ENCODE measurements at regions not wholly inside any gene's neighbourhood (a gene's known extent, or its start where the extent isn't known, plus 50 kb on each side); places are given as distances from the start of the nearest gene placed in this dataset.

DNA sequence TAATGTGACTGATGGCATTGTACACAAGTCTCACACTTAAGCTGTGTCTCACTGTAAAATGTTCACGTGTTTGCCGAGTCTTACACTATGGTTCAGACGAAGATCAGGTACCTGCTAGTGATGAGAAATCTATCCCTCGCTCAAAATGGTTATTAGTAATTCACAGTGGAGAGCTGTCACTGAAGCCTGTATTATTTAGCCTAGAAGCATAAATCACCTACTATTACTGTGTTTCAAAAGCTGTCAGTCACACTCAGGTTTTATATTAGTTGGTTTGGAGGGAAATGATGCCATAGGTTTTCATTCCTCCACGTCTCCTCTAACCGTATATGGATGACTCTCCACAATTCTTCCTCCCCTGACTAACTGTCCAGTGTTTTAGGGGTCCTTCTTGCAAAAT, 292.4 kb upstream of the ZEB2 start:
- Histone ChIP-seq H3K27ac (ENCODE audit: low read length) (no peak overlapping the region), H3K9ac (ENCODE audit: low read depth, low read length) (no peak overlapping the region), H3K27me3 (ENCODE audit: insufficient read depth, low read length) (no peaks in the 10 kb centered on the region), H3K4me3 (ENCODE audit: low read length) (no peak overlapping the region), H3K4me1 (ENCODE audit: insufficient read depth, low read length) (no peaks in the 10 kb centered on the region), H3K36me3 (ENCODE audit: insufficient read depth, low read depth, low read length) (no peaks in the 10 kb centered on the region), H3K9me3 (ENCODE audit: insufficient read depth, low read depth, low read length) (no peaks in the 10 kb centered on the region)

DNA sequence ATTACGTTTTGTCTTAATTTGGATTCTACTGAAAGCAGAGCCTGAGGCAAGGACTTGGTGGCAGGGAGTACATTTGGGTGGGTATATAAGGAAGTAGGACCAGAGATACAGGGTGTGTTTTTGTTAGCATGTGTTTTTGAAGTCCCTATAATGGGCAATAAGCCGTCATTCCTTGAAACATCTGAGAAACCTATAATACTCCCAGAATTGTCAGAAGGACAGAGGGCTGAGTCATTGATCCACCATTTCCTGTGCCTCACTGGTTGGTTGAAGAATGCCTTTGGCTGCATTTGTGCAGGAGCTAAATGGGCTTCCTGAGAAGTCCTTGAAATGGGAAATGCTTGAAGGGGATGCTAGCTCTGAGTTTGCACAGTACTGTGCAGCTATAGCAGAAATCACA, 281.8 kb upstream of the ZEB2 start:
- H3K27me3 ChIP-seq (ENCODE audit: insufficient read depth, low read length): no peaks in the 10 kb centered on the region
- H3K36me3 ChIP-seq (ENCODE audit: insufficient read depth, low read depth, low read length): no peaks in the 10 kb centered on the region
- H3K4me1 ChIP-seq (ENCODE audit: insufficient read depth, low read length): peaks cover 8% of the 10 kb centered on the region; the same call in 1 of the 2 replicates
- no peak overlapping the region for H3K4me3 ChIP-seq (ENCODE audit: low read length)
- no peak overlapping the region for H3K9ac ChIP-seq (ENCODE audit: low read depth, low read length)
- H3K9me3 ChIP-seq (ENCODE audit: insufficient read depth, low read depth, low read length): no peaks in the 10 kb centered on the region
- no peak overlapping the region for H3K27ac ChIP-seq (ENCODE audit: low read length)

GRCh38 chr2:144801325-144801724, 281.4 kb upstream of the ZEB2 start:
- Histone ChIP-seq H3K4me3 (ENCODE audit: low read length) (no peak overlapping the region), H3K9ac (ENCODE audit: low read depth, low read length) (no peak overlapping the region), H3K27me3 (ENCODE audit: insufficient read depth, low read length) (no peaks in the 10 kb centered on the region), H3K36me3 (ENCODE audit: insufficient read depth, low read depth, low read length) (no peaks in the 10 kb centered on the region), H3K9me3 (ENCODE audit: insufficient read depth, low read depth, low read length) (no peaks in the 10 kb centered on the region), H3K27ac (ENCODE audit: low read length) (no peak overlapping the region), H3K4me1 (ENCODE audit: insufficient read depth, low read length) (peaks cover 8% of the 10 kb centered on the region; the same call in 1 of the 2 replicates)

DNA sequence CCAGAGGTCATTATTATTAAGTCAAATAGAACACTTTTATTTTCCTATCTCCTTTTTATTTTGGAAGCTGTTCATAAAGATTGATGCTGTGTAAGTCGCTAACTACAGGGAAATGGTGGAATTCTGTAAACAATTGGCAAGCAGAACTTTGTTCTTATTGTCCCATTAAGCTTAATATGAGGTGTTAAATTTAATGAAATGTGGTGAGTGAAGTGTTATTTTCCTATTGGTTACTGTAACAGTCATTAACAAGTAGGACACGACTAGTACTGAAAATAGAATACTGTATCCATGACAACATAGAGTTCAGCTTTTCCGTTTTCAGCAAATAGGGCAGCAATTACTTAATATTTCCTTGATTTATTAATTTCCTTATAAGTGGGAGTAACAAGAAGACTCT, 279.1 kb upstream of the ZEB2 start:
- peaks cover 8% of the 10 kb centered on the region; the same call in 1 of the 2 replicates for H3K4me1 ChIP-seq (ENCODE audit: insufficient read depth, low read length)
- no peak overlapping the region for H3K9ac ChIP-seq (ENCODE audit: low read depth, low read length)
- no peak overlapping the region for H3K4me3 ChIP-seq (ENCODE audit: low read length)
- H3K36me3 ChIP-seq (ENCODE audit: insufficient read depth, low read depth, low read length): no peaks in the 10 kb centered on the region
- H3K27me3 ChIP-seq (ENCODE audit: insufficient read depth, low read length): no peaks in the 10 kb centered on the region
- H3K27ac ChIP-seq (ENCODE audit: low read length): no peak overlapping the region
- no peaks in the 10 kb centered on the region for H3K9me3 ChIP-seq (ENCODE audit: insufficient read depth, low read depth, low read length)

GRCh38 chr2:144798034-144798433, 278.1 kb upstream of the ZEB2 start:
- H3K9ac ChIP-seq (ENCODE audit: low read depth, low read length): no peak overlapping the region
- no peak overlapping the region for H3K27ac ChIP-seq (ENCODE audit: low read length)
- H3K9me3 ChIP-seq (ENCODE audit: insufficient read depth, low read depth, low read length): no peaks in the 10 kb centered on the region
- no peaks in the 10 kb centered on the region for H3K36me3 ChIP-seq (ENCODE audit: insufficient read depth, low read depth, low read length)
- H3K27me3 ChIP-seq (ENCODE audit: insufficient read depth, low read length): no peaks in the 10 kb centered on the region
- no peak overlapping the region for H3K4me3 ChIP-seq (ENCODE audit: low read length)
- peaks cover 8% of the 10 kb centered on the region; the same call in 1 of the 2 replicates for H3K4me1 ChIP-seq (ENCODE audit: insufficient read depth, low read length)

DNA sequence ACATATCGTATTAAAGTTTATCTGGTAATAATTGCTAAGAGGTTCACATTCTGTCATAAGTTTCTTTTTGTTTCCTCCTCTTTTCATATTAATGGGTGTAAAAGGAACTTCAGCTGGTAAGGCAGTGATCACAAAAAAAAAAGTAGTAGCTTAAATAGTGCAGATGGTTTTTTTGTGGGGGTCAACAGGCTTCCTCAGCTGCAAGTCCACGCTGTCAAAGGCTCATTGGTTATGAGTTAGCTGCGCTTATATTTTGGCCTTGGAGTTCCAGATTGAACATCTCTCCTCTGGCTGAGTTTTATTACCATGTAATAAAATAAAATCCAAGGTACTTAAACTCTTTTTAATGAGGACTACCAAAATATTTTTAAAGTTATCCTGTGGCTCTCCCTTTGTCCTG, 277.0 kb upstream of the ZEB2 start:
- H3K9me3 ChIP-seq (ENCODE audit: insufficient read depth, low read depth, low read length): no peaks in the 10 kb centered on the region
- no peak overlapping the region for H3K4me3 ChIP-seq (ENCODE audit: low read length)
- H3K27me3 ChIP-seq (ENCODE audit: insufficient read depth, low read length): no peaks in the 10 kb centered on the region
- H3K36me3 ChIP-seq (ENCODE audit: insufficient read depth, low read depth, low read length): no peaks in the 10 kb centered on the region
- no peak overlapping the region for H3K27ac ChIP-seq (ENCODE audit: low read length)
- H3K9ac ChIP-seq (ENCODE audit: low read depth, low read length): no peak overlapping the region
- peaks cover 4% of the 10 kb centered on the region; the same call in 1 of the 2 replicates for H3K4me1 ChIP-seq (ENCODE audit: insufficient read depth, low read length)

- H3K36me3 ChIP-seq (ENCODE audit: insufficient read depth, low read depth, low read length): no peaks in the 10 kb centered on the region
- H3K4me3 ChIP-seq (ENCODE audit: low read length): no peak overlapping the region
- H3K4me1 ChIP-seq (ENCODE audit: insufficient read depth, low read length): no peaks in the 10 kb centered on the region
- H3K9ac ChIP-seq (ENCODE audit: low read depth, low read length): no peak overlapping the region
- no peaks in the 10 kb centered on the region for H3K27me3 ChIP-seq (ENCODE audit: insufficient read depth, low read length)
- H3K27ac ChIP-seq (ENCODE audit: low read length): no peak overlapping the region
- H3K9me3 ChIP-seq (ENCODE audit: insufficient read depth, low read depth, low read length): no peaks in the 10 kb centered on the region
Observed at GRCh38 chr2:144796164-144796563, 276.2 kb upstream of the ZEB2 start.

DNA sequence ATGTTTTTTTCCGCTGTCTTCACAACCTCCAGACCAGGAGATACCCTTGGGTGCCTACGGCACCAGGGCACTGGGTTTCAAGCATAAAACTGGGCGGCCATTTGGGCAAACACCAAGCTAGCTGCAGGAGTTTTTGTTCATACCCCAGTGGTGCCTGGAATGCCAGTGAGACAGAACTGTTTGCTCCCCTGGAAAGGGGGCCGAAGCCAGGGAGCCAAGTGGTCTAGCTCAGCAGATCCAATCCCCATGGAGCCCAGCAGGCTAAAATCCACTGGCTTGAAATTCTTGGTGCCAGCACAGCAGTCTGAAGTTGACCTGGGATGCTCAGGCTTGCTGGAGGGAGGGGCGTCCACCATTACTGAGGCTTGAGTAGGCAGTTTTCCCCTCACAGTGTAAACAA, 265.3 kb upstream of the ZEB2 start:
- Histone ChIP-seq H3K4me3 (ENCODE audit: low read length) (no peak overlapping the region), H3K36me3 (ENCODE audit: insufficient read depth, low read depth, low read length) (no peaks in the 10 kb centered on the region), H3K4me1 (ENCODE audit: insufficient read depth, low read length) (no peaks in the 10 kb centered on the region), H3K27me3 (ENCODE audit: insufficient read depth, low read length) (no peaks in the 10 kb centered on the region), H3K27ac (ENCODE audit: low read length) (no peak overlapping the region), H3K9me3 (ENCODE audit: insufficient read depth, low read depth, low read length) (no peaks in the 10 kb centered on the region), H3K9ac (ENCODE audit: low read depth, low read length) (no peak overlapping the region)

DNA sequence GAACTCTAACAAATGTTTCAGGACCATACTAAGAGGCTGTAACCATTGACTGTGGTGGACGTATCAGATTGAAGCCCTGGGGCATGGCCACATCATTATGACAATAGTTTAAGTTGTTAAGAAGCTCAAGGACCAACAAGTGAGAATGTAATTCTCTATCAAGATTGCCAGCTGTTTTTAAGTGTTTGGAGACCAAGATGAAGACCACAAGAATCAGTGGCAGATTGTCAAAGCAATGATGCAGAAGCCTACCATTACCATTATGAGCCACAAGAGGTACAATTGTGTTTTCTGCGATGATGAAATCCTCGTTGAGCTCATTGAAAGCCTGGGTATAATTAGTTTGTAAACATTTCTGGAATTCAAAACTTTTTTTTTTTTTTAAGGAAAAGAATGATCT, 261.1 kb upstream of the ZEB2 start:
- Histone ChIP-seq H3K9ac (ENCODE audit: low read depth, low read length) (no peak overlapping the region), H3K4me3 (ENCODE audit: low read length) (no peak overlapping the region)

DNA sequence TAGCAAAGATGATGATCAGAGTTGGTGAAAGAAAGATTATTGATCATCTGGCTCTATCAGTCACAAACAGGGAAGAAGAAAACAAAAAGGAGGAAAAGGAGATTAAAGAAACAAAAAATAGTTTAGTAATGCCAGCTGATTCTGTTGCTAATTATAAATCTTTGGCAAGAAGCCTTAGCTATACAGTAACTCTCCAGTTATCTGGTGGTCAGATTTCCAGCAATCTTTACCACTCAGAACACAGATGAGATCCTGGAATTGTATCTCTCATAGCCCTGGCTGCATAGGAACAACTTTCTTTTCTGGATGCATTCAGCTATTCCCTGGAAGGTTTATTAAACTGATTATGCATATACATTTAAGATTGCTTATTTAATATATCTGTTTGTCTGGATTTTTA, 256.8 kb upstream of the ZEB2 start:
- Histone ChIP-seq H3K9ac (ENCODE audit: low read depth, low read length) (no peak overlapping the region), H3K4me3 (ENCODE audit: low read length) (no peak overlapping the region), H3K27me3 (ENCODE audit: insufficient read depth, low read length) (no peaks in the 10 kb centered on the region), H3K36me3 (ENCODE audit: insufficient read depth, low read depth, low read length) (no peaks in the 10 kb centered on the region), H3K9me3 (ENCODE audit: insufficient read depth, low read depth, low read length) (no peaks in the 10 kb centered on the region), H3K27ac (ENCODE audit: low read length) (no peak overlapping the region), H3K4me1 (ENCODE audit: insufficient read depth, low read length) (no peaks in the 10 kb centered on the region)

More for the DNA sequence above, 261.1 kb upstream of the ZEB2 start:
- no peaks in the 10 kb centered on the region for H3K27me3 ChIP-seq (ENCODE audit: insufficient read depth, low read length)
- no peaks in the 10 kb centered on the region for H3K36me3 ChIP-seq (ENCODE audit: insufficient read depth, low read depth, low read length)
- no peak overlapping the region for H3K27ac ChIP-seq (ENCODE audit: low read length)
- no peaks in the 10 kb centered on the region for H3K4me1 ChIP-seq (ENCODE audit: insufficient read depth, low read length)
- no peaks in the 10 kb centered on the region for H3K9me3 ChIP-seq (ENCODE audit: insufficient read depth, low read depth, low read length)

DNA sequence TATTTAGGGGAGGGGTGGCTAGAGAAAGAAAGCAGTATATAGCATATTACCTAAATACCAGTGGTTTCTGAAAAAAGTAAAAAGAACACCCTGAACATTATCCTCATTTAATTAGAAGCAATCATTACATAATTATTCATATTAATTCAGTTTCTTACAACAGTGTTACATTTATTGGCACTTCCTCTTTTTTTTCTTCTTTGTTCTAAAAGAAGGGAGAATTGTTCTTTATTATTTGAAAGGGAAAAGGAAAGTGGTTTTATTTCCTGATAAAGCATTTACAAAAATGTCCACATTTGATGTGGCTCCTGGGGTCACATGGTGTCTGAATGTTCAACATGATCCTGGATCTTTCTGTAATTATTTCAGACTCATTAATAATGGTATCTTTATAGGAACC, 254.9 kb upstream of the ZEB2 start:
- Histone ChIP-seq H3K4me3 (ENCODE audit: low read length) (no peak overlapping the region), H3K4me1 (ENCODE audit: insufficient read depth, low read length) (no peaks in the 10 kb centered on the region), H3K9me3 (ENCODE audit: insufficient read depth, low read depth, low read length) (no peaks in the 10 kb centered on the region), H3K27ac (ENCODE audit: low read length) (no peak overlapping the region), H3K36me3 (ENCODE audit: insufficient read depth, low read depth, low read length) (no peaks in the 10 kb centered on the region), H3K9ac (ENCODE audit: low read depth, low read length) (no peak overlapping the region), H3K27me3 (ENCODE audit: insufficient read depth, low read length) (no peaks in the 10 kb centered on the region)

DNA sequence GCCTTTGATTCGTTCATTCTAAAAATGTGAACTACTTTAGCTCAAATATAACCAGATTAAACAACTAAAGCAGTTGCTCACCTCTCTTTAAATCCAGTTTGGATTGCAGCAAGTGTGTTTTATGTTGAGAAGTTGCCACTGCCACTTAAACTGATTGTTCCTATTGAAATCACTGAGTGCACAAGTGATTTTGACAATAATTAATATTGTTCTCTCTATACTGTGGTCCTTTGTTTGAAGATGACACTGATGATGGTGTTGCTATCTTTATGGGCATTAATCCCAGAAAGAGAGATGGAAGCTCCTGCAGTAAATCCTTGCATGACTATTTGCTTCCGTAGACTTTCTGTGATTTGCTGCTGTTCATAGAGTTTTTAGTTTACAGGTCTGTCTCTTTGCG, 251.4 kb upstream of the ZEB2 start:
- Histone ChIP-seq H3K9me3 (ENCODE audit: insufficient read depth, low read depth, low read length) (no peaks in the 10 kb centered on the region), H3K9ac (ENCODE audit: low read depth, low read length) (no peak overlapping the region), H3K36me3 (ENCODE audit: insufficient read depth, low read depth, low read length) (no peaks in the 10 kb centered on the region), H3K4me3 (ENCODE audit: low read length) (no peak overlapping the region), H3K27me3 (ENCODE audit: insufficient read depth, low read length) (no peaks in the 10 kb centered on the region), H3K4me1 (ENCODE audit: insufficient read depth, low read length) (no peaks in the 10 kb centered on the region), H3K27ac (ENCODE audit: low read length) (no peak overlapping the region)
